ENCODE measurements at regions not wholly inside any gene's neighbourhood (a gene's known extent, or its start where the extent isn't known, plus 50 kb on each side); places are given as distances from the start of the nearest gene placed in this dataset.

DNA sequence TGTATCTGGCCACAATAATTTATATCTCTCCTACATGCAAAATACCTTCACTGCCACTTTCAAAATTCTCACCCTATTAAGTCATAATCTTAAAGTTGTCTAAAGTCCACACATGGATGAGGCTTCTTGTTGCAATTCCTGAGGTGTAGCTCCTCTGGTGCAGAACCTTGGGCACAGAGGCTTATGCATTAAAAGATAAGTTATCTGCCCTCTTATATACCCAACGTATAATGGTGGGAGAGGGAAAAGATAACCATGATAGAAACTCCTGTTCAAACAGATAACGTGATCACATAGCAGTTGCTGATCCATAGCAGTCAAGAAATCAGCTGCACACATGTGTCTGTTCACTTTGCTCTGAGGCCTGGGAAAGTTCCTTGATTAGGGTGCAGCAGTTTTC is 1767.0 kb downstream of the MAT2B start:
- in situ Hi-C loops (cut with MboI; ENCODE audit: low sequenced_read_pairs in 4 of 4) (no loop called here), intact Hi-C loops (cut with DNase I; ENCODE audit: low total_unique reads) (no loop called here)
- ATAC-seq (no peak), DNase-seq (no peak)
- Histone ChIP-seq H3K4me3 (no peak overlapping the region), H3K27me3 (no peaks in the 10 kb centered on the region), H3K4me1 (no peaks in the 10 kb centered on the region), H3K27ac (no peak overlapping the region), H3K9me3 (no peaks in the 10 kb centered on the region), H3K36me3 (no peaks in the 10 kb centered on the region)
- no peak for TF ChIP-seq POLR2A (IDR thresholded peaks at IDR 0.05)
- TF ChIP-seq CTCF (IDR thresholded peaks at IDR 0.05 in 4 of 5, conservative IDR thresholded peaks at IDR 0.05 in 1 of 5), result no peak

DNA sequence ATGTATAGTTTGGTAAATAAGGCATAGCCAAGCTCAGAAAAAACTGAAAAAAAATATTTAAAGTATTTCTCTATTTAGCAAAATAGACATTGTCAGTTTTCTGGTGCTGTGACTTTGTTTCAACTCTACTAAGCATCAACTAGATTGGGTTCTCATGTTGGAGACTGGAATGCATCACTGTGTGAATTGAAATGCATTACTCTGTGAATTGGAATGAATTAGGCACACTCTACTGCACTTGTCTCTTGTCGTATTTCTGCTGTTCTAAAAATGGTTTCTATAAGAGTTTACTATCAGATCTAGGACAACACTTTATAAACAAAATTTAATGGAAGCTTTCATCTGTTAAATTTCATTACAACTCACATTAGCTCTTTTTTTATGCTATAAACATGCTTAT is 1772.2 kb downstream of the MAT2B start:
- TF ChIP-seq POLR2A (IDR thresholded peaks at IDR 0.05), result no peak
- no peak for TF ChIP-seq CTCF (IDR thresholded peaks at IDR 0.05 in 4 of 5, conservative IDR thresholded peaks at IDR 0.05 in 1 of 5)
- Histone ChIP-seq H3K27ac (no peak overlapping the region), H3K4me3 (no peak overlapping the region), H3K4me1 (no peaks in the 10 kb centered on the region), H3K36me3 (no peaks in the 10 kb centered on the region), H3K9me3 (no peaks in the 10 kb centered on the region), H3K27me3 (no peaks in the 10 kb centered on the region)
- intact Hi-C loops (cut with DNase I; ENCODE audit: low total_unique reads) (no loop called here), in situ Hi-C loops (cut with MboI; ENCODE audit: low sequenced_read_pairs in 4 of 4) (no loop called here)
- ATAC-seq, result no peak
- DNase-seq, result no peak

DNA sequence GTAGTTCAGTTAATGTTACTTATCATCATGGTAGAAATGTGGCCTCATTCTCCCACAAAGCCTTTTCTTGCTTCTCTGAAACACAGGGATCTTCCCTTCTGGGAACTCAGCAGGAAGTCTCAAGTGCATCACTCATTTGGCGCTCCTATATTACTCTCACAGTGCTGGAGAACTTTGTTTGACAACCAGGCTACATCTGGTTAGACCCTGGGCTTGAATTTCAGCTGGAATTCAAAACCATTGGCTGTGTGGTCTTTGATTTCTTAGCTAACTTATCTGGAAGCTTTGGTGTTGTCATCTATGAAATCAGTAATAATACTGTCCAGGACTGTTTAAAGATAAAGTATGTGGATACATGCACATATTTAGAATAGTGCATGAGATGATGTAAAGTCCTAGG is 1777.1 kb downstream of the MAT2B start:
- DNase-seq (no peak), ATAC-seq (no peak)
- Histone ChIP-seq H3K4me1 (no peaks in the 10 kb centered on the region), H3K27me3 (no peaks in the 10 kb centered on the region), H3K9me3 (no peaks in the 10 kb centered on the region), H3K4me3 (no peak overlapping the region), H3K27ac (no peak overlapping the region), H3K36me3 (no peaks in the 10 kb centered on the region)
- intact Hi-C loops (cut with DNase I; ENCODE audit: low total_unique reads) (no loop called here), in situ Hi-C loops (cut with MboI; ENCODE audit: low sequenced_read_pairs in 4 of 4) (no loop called here)
- TF ChIP-seq POLR2A (IDR thresholded peaks at IDR 0.05) (no peak), CTCF (IDR thresholded peaks at IDR 0.05 in 4 of 5, conservative IDR thresholded peaks at IDR 0.05 in 1 of 5) (no peak)

GRCh38 chr5:165286692-165287091 is 1781.3 kb downstream of the MAT2B start:
- in situ Hi-C loops (cut with MboI; ENCODE audit: low sequenced_read_pairs in 4 of 4) (no loop called here), intact Hi-C loops (cut with DNase I; ENCODE audit: low total_unique reads) (no loop called here)
- no peak for DNase-seq
- H3K36me3 ChIP-seq, result no peaks in the 10 kb centered on the region
- no peak for TF ChIP-seq CTCF (IDR thresholded peaks at IDR 0.05 in 4 of 5, conservative IDR thresholded peaks at IDR 0.05 in 1 of 5)
- no peak for TF ChIP-seq POLR2A (IDR thresholded peaks at IDR 0.05)
- no peak overlapping the region for H3K27ac ChIP-seq
- no peaks in the 10 kb centered on the region for H3K27me3 ChIP-seq
- no peak for ATAC-seq
- H3K4me3 ChIP-seq, result no peak overlapping the region
- no peaks in the 10 kb centered on the region for H3K4me1 ChIP-seq
- H3K9me3 ChIP-seq, result no peaks in the 10 kb centered on the region

GRCh38 chr5:165290535-165290934 is 1785.1 kb downstream of the MAT2B start:
- no peaks in the 10 kb centered on the region for H3K36me3 ChIP-seq
- no peak overlapping the region for H3K4me3 ChIP-seq
- in situ Hi-C loops (cut with MboI; ENCODE audit: low sequenced_read_pairs in 4 of 4), result no loop called here
- no peak for DNase-seq
- H3K4me1 ChIP-seq, result no peaks in the 10 kb centered on the region
- no peaks in the 10 kb centered on the region for H3K27me3 ChIP-seq
- H3K9me3 ChIP-seq, result no peaks in the 10 kb centered on the region
- TF ChIP-seq POLR2A (IDR thresholded peaks at IDR 0.05) (no peak), CTCF (IDR thresholded peaks at IDR 0.05 in 4 of 5, conservative IDR thresholded peaks at IDR 0.05 in 1 of 5) (no peak)
- no peak overlapping the region for H3K27ac ChIP-seq
- ATAC-seq, result no peak
- intact Hi-C loops (cut with DNase I; ENCODE audit: low total_unique reads), result no loop called here

Data from gastrocnemius medialis (tissue), 4 donors.